Neural progenitor cell (in vitro differentiated cells): ENCODE measurements at regions not wholly inside any gene's neighbourhood (a gene's known extent, or its start where the extent isn't known, plus 50 kb on each side); places are given as distances from the start of the nearest gene placed in this dataset.

Experiments
- DNase-seq: peaks from one replicate; pipeline ENCODE4 v3.0.0-alpha.2; 2016; ENCODE audit warnings: low spot score
- H2AFZ ChIP-seq: fragments of 200-600 bp; sonication (generic); replicated peaks from 2 replicates; pipeline ENCODE4 v1.6.1; 2016; ENCODE audit warnings: antibody characterized with exemption
- H3F3A ChIP-seq: fragments of 200-600 bp; sonication (generic); 2 replicates; pipeline ENCODE4 v1.6.1; 2016; ENCODE audit warnings: antibody characterized with exemption, low read depth
- H3K27ac ChIP-seq: fragments of 200-600 bp; sonication (generic); 2 replicates; pipeline ENCODE4 v1.5.1; 2016; ENCODE audit warnings: mild to moderate bottlenecking
- H3K27me3 ChIP-seq: fragments of 200-600 bp; sonication (generic); 2 replicates; pipeline ENCODE4 v1.6.1; 2016; ENCODE audit warnings: mild to moderate bottlenecking, moderate library complexity
- H3K36me3 ChIP-seq: fragments of 200-600 bp; sonication (generic); 2 replicates; pipeline ENCODE4 v1.5.1; 2016
- H3K4me1 ChIP-seq: fragments of 200-600 bp; sonication (generic); 2 replicates; pipeline ENCODE4 v1.6.1; 2016; ENCODE audit warnings: mixed run types
- H3K4me2 ChIP-seq: fragments of 200-600 bp; sonication (generic); 2 replicates; pipeline ENCODE4 v1.6.1; 2016
- H3K4me3 ChIP-seq: fragments of 200-600 bp; sonication (generic); 2 replicates; pipeline ENCODE4 v1.5.1; 2016
- H3K79me2 ChIP-seq: fragments of 200-600 bp; sonication (generic); 2 replicates; pipeline ENCODE4 v1.6.1; 2016; ENCODE audit warnings: low read depth
- H3K9ac ChIP-seq: fragments of 200-600 bp; sonication (generic); 2 replicates; pipeline ENCODE4 v1.6.1; 2016
- H3K9me3 ChIP-seq: fragments of 200-600 bp; sonication (generic); 2 replicates; pipeline ENCODE4 v1.5.1; 2016; ENCODE audit warnings: low read depth
- H4K20me1 ChIP-seq: fragments of 200-600 bp; sonication (generic); 2 replicates; pipeline ENCODE4 v1.6.1; 2016; ENCODE audit warnings: low read depth
- H3K27ac Mint-ChIP-seq: 3 replicates; pipeline ENCODE4 v1.8.0; 2021; ENCODE audit warnings: mixed read lengths
- H3K27me3 Mint-ChIP-seq: 2 replicates; pipeline ENCODE4 v1.8.0; 2022; ENCODE audit warnings: low read depth, mild to moderate bottlenecking, inconsistent platforms, moderate library complexity, mixed read lengths; ENCODE audit not compliant: insufficient read depth
- H3K36me3 Mint-ChIP-seq: 3 replicates; pipeline ENCODE4 v1.8.0; 2021; ENCODE audit warnings: mixed read lengths
- H3K4me1 Mint-ChIP-seq: 3 replicates; pipeline ENCODE4 v1.8.0; 2021; ENCODE audit warnings: mixed read lengths
- H3K4me3 Mint-ChIP-seq: 3 replicates; pipeline ENCODE4 v1.8.0; 2021; ENCODE audit warnings: mild to moderate bottlenecking, moderate library complexity, mixed read lengths
- H3K9me3 Mint-ChIP-seq: 3 replicates; pipeline ENCODE4 v1.8.0; 2020; ENCODE audit warnings: mixed read lengths
- EZH2 ChIP-seq: fragments of 200-600 bp; sonication (generic); IDR thresholded peaks from 2 replicates; pipeline ENCODE4 v1.6.1; 2017; ENCODE audit warnings: antibody characterized with exemption, mild to moderate bottlenecking, moderate library complexity
- EZH2phosphoT487 ChIP-seq: fragments of 200-600 bp; sonication (generic); IDR thresholded peaks from 2 replicates; pipeline ENCODE4 v1.6.1; 2017; ENCODE audit warnings: antibody characterized with exemption
- TF ChIP-seq, protein P1 (sequence below): fragments of 200-600 bp; sonication (generic); IDR thresholded peaks from 2 replicates; pipeline ENCODE4 v1.5.1; 2017; ENCODE audit warnings: antibody characterized with exemption, mild to moderate bottlenecking

DNA sequence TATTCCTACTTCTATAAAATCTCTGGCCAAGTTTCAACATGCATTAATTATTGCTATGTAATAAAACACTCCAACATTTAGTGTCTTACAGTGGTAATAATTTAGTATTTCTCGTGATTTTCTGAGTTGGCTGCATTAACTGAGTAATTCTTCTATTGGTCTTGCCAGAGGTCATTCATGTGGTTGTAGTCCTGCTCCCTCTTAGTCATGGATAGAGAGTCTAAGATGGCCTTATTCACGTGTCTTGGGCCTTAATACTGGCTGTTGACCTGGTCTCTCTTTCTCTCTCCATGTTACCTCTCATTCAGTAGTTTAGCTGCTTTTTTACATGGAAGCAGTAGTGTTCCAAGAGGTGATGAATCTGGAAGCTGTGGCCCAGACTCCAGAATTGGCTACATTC, 140.1 kb upstream of the ZBTB20 start:
- Mint-ChIP-seq H3K4me3 (no peak overlapping the region), H3K4me1 (peaks cover 2% of the 10 kb centered on the region), H3K36me3 (no peaks in the 10 kb centered on the region), H3K27ac (no peak overlapping the region), H3K27me3 (peaks cover 3% of the 10 kb centered on the region), H3K9me3 (no peaks in the 10 kb centered on the region)
- Histone ChIP-seq H3K79me2 (no peaks in the 10 kb centered on the region), H3F3A (no peaks in the 10 kb centered on the region), H3K27me3 (no peaks in the 10 kb centered on the region), H2AFZ (no peak overlapping the region), H3K4me1 (no peaks in the 10 kb centered on the region), H3K9ac (no peak overlapping the region), H3K4me2 (no peak overlapping the region), H3K36me3 (no peaks in the 10 kb centered on the region), H3K9me3 (no peaks in the 10 kb centered on the region), H3K27ac (no peak overlapping the region), H3K4me3 (no peak overlapping the region), H4K20me1 (no peaks in the 10 kb centered on the region)
- TF ChIP-seq, protein P1, sequence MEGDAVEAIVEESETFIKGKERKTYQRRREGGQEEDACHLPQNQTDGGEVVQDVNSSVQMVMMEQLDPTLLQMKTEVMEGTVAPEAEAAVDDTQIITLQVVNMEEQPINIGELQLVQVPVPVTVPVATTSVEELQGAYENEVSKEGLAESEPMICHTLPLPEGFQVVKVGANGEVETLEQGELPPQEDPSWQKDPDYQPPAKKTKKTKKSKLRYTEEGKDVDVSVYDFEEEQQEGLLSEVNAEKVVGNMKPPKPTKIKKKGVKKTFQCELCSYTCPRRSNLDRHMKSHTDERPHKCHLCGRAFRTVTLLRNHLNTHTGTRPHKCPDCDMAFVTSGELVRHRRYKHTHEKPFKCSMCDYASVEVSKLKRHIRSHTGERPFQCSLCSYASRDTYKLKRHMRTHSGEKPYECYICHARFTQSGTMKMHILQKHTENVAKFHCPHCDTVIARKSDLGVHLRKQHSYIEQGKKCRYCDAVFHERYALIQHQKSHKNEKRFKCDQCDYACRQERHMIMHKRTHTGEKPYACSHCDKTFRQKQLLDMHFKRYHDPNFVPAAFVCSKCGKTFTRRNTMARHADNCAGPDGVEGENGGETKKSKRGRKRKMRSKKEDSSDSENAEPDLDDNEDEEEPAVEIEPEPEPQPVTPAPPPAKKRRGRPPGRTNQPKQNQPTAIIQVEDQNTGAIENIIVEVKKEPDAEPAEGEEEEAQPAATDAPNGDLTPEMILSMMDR = no peak
- TF ChIP-seq EZH2phosphoT487 (no peak), EZH2 (no peak)
- no peak for DNase-seq

DNA sequence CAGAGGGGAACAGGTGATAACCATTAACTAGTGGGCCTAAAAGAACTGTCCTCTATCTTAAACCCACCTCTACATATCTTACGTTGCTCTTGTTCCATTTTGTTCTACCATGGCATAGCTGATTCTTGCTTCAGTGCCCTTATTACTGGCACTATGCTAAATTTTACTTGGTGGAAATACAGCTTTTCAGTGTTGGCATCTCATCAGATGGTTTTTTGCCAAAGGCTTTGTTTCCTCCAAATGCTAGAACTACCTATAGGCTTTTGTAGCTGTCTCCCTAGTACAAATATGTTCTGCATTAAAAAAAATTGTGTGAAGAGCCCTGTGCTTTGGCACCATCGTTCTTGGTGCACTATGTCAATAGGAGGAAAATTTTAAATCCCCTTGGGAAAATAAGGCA, 145.0 kb upstream of the ZBTB20 start:
- Histone ChIP-seq H3F3A (no peaks in the 10 kb centered on the region), H3K9ac (no peak overlapping the region), H3K9me3 (no peaks in the 10 kb centered on the region), H3K4me3 (no peak overlapping the region), H3K27ac (no peak overlapping the region), H2AFZ (no peak overlapping the region), H3K79me2 (no peaks in the 10 kb centered on the region), H3K4me1 (no peaks in the 10 kb centered on the region), H3K27me3 (no peaks in the 10 kb centered on the region), H3K36me3 (no peaks in the 10 kb centered on the region), H3K4me2 (no peak overlapping the region), H4K20me1 (no peaks in the 10 kb centered on the region)
- TF ChIP-seq, protein P1 = no peak
- no peaks in the 10 kb centered on the region for H3K9me3 Mint-ChIP-seq
- H3K27me3 Mint-ChIP-seq = no peaks in the 10 kb centered on the region
- H3K4me3 Mint-ChIP-seq = no peak overlapping the region
- H3K36me3 Mint-ChIP-seq = no peaks in the 10 kb centered on the region
- H3K4me1 Mint-ChIP-seq = no peaks in the 10 kb centered on the region
- DNase-seq = no peak
- H3K27ac Mint-ChIP-seq = no peak overlapping the region

DNA sequence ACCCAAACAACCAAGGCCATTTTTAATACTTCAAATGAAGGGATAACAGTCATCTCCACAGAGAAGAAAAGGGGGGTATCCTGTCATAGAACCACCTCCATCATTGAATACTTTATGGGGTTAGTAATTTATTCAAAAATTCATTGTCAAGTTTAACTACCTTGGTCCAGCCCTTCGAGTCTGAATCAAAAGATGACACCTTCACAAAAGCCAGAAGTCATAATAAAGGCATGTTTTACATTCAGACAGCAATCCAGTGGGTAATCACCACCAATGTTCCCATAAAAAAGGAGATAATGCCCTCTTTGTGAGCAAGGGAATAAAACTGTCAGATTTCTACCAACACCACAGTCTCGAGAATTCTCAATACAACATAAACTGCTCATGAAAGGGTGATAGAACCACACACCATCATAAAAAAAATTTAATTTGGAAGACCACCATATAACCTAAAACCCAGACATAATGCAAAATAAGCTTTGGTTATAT, 145.6 kb upstream of the ZBTB20 start:
- Histone ChIP-seq H3K36me3 (no peaks in the 10 kb centered on the region), H3K9ac (no peak overlapping the region), H3K4me2 (no peak overlapping the region), H3K4me3 (no peak overlapping the region), H3K27ac (no peak overlapping the region), H2AFZ (no peak overlapping the region), H3K9me3 (no peaks in the 10 kb centered on the region), H3F3A (no peaks in the 10 kb centered on the region), H3K27me3 (no peaks in the 10 kb centered on the region), H3K79me2 (no peaks in the 10 kb centered on the region), H4K20me1 (no peaks in the 10 kb centered on the region), H3K4me1 (no peaks in the 10 kb centered on the region)
- H3K36me3 Mint-ChIP-seq = no peaks in the 10 kb centered on the region
- no peak overlapping the region for H3K27ac Mint-ChIP-seq
- no peaks in the 10 kb centered on the region for H3K27me3 Mint-ChIP-seq
- no peak for DNase-seq
- H3K9me3 Mint-ChIP-seq = no peaks in the 10 kb centered on the region
- H3K4me1 Mint-ChIP-seq = no peaks in the 10 kb centered on the region
- TF ChIP-seq EZH2 (no peak), EZH2phosphoT487 (no peak)
- TF ChIP-seq, protein P1 = no peak
- H3K4me3 Mint-ChIP-seq = no peak overlapping the region

DNA sequence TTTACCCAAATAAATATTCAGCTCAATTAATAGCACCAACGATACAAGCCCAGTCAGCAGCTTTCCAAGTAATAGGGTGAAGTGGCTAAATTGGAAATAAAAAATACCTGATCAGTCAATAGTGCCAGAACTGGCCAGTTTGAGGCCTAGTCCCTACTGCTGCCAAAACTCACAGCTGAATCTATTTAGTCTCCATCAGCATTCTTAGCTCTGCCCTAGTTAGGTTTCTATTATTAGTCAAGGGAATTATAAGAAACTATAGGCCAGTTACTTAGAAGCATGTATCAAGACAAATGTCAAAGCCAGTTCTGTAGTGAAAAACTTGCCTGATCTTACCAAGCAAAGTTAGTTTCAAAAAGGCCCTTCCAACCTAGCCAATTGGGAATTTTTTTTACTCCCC, 146.2 kb upstream of the ZBTB20 start:
- Histone ChIP-seq H3K4me1 (no peaks in the 10 kb centered on the region), H4K20me1 (no peaks in the 10 kb centered on the region), H3K4me2 (no peak overlapping the region), H3K27me3 (no peaks in the 10 kb centered on the region), H2AFZ (no peak overlapping the region), H3K36me3 (no peaks in the 10 kb centered on the region), H3F3A (no peaks in the 10 kb centered on the region), H3K79me2 (no peaks in the 10 kb centered on the region), H3K9me3 (no peaks in the 10 kb centered on the region), H3K27ac (no peak overlapping the region), H3K4me3 (no peak overlapping the region), H3K9ac (no peak overlapping the region)
- Mint-ChIP-seq H3K36me3 (no peaks in the 10 kb centered on the region), H3K4me3 (no peak overlapping the region), H3K27me3 (no peaks in the 10 kb centered on the region), H3K9me3 (no peaks in the 10 kb centered on the region), H3K4me1 (no peaks in the 10 kb centered on the region), H3K27ac (no peak overlapping the region)
- no peak for DNase-seq
- TF ChIP-seq, protein P1 = no peak
- TF ChIP-seq EZH2phosphoT487 = no peak
- TF ChIP-seq EZH2 = no peak
